ENCODE measurements at regions not wholly inside any gene's neighbourhood (a gene's known extent, or its start where the extent isn't known, plus 50 kb on each side); places are given as distances from the start of the nearest gene placed in this dataset.

GRCh38 chr3:13145826-13146642 is 72.8 kb upstream of the IQSEC1 start:
- intact Hi-C loops (cut with micrococcal nuclease; ENCODE audit: unreplicated experiment), result no loop called here
- SMC1A ChIA-PET (ENCODE audit: uncharacterized antibody, unreplicated experiment), result interaction anchor here (0.6 kb wide), 1 partner anchor 84 kb away, joined by 3 read pairs; no protein-coding TSS in a partner anchor
- Histone ChIP-seq H3K4me1 (ENCODE audit: control insufficient read depth, insufficient read depth, low read length) (no peaks in the 10 kb centered on the region), H3K9me3 (replicated peaks; ENCODE audit: control insufficient read depth, insufficient read depth, low read length) (no peaks in the 10 kb centered on the region; the same call in 2 of the 3 replicates), H3K27me3 (replicated peaks in 1 of 2; ENCODE audit: control insufficient read depth in 2 of 2, insufficient read depth in 2 of 2, low read length in 1 of 2) (no peaks in the 10 kb centered on the region), H2AFZ (ENCODE audit: control insufficient read depth, low read depth, low read length) (no peak overlapping the region), H3K4me3 (no peak overlapping the region), H4K20me1 (ENCODE audit: control insufficient read depth, insufficient read depth) (no peaks in the 10 kb centered on the region), H3K79me2 (ENCODE audit: control insufficient read depth, insufficient read depth, low read length) (no peaks in the 10 kb centered on the region), H3K27ac (ENCODE audit: control insufficient read depth, insufficient read depth) (no peak overlapping the region), H3K9ac (ENCODE audit: control insufficient read depth, insufficient read depth, low read length) (no peak overlapping the region), H3K4me2 (ENCODE audit: control insufficient read depth, insufficient read depth) (no peak overlapping the region), H3K36me3 (ENCODE audit: control insufficient read depth in 2 of 2, insufficient read depth in 2 of 2, low read length in 1 of 2) (no peaks in the 10 kb centered on the region)
- in situ Hi-C loops (cut with MboI), result no loop called here
- CTCF ChIA-PET, result interaction anchor here (0.9 to 2.3 kb wide), 5 partner anchors 10 to 315 kb away, joined by 3 to 16 read pairs (median 3); no protein-coding TSS in a partner anchor
- ATAC-seq (no peak), FAIRE-seq (no peak), DNase-seq (ENCODE audit: low read depth, low spot score) (no peak)
- RAD21 ChIA-PET (ENCODE audit: unreplicated experiment), result interaction anchor here (0.6 to 1.1 kb wide), 6 partner anchors 35 to 306 kb away, joined by 3 to 8 read pairs (median 4); no protein-coding TSS in a partner anchor
- no TSS peak for BruUV-seq (replicated peaks)
- POLR2A ChIA-PET, result no interaction called here
- 46% methylated on average over 16 of the region's 16 CpGs for whole genome bisulfite sequencing (ENCODE audit: insufficient coverage, insufficient replicate concordance, low lambda C conversion rate, missing lambda C conversion rate)
- TF ChIP-seq BMI1 (IDR thresholded peaks at IDR 0.05; ENCODE audit: borderline replicate concordance), result no peak
- no peak for TF ChIP-seq BCL3 (IDR thresholded peaks at IDR 0.05; ENCODE audit: borderline replicate concordance, insufficient read depth, low read depth, low read length, poor library complexity, severe bottlenecking)
- TF ChIP-seq ATF3 (IDR thresholded peaks at IDR 0.05; ENCODE audit: borderline replicate concordance, extremely low read depth, low read depth, low read length), result no peak
- TF ChIP-seq STAT3 (IDR thresholded peaks at IDR 0.05; ENCODE audit: low read depth, low read length), result no peak
- no peak for TF ChIP-seq STAT1 (conservative IDR thresholded peaks at IDR 0.05)
- TF ChIP-seq PAX8 (IDR thresholded peaks at IDR 0.05), result no peak
- no peak for TF ChIP-seq MYB (IDR thresholded peaks at IDR 0.05; ENCODE audit: borderline replicate concordance, low read depth, low read length)
- TF ChIP-seq, protein P1, sequence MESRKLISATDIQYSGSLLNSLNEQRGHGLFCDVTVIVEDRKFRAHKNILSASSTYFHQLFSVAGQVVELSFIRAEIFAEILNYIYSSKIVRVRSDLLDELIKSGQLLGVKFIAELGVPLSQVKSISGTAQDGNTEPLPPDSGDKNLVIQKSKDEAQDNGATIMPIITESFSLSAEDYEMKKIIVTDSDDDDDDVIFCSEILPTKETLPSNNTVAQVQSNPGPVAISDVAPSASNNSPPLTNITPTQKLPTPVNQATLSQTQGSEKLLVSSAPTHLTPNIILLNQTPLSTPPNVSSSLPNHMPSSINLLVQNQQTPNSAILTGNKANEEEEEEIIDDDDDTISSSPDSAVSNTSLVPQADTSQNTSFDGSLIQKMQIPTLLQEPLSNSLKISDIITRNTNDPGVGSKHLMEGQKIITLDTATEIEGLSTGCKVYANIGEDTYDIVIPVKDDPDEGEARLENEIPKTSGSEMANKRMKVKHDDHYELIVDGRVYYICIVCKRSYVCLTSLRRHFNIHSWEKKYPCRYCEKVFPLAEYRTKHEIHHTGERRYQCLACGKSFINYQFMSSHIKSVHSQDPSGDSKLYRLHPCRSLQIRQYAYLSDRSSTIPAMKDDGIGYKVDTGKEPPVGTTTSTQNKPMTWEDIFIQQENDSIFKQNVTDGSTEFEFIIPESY (IDR thresholded peaks at IDR 0.05), result no peak
- TF ChIP-seq TCF3 (IDR thresholded peaks at IDR 0.05; ENCODE audit: borderline replicate concordance, insufficient read depth, low read depth, low read length), result no peak
- TF ChIP-seq, protein P2, sequence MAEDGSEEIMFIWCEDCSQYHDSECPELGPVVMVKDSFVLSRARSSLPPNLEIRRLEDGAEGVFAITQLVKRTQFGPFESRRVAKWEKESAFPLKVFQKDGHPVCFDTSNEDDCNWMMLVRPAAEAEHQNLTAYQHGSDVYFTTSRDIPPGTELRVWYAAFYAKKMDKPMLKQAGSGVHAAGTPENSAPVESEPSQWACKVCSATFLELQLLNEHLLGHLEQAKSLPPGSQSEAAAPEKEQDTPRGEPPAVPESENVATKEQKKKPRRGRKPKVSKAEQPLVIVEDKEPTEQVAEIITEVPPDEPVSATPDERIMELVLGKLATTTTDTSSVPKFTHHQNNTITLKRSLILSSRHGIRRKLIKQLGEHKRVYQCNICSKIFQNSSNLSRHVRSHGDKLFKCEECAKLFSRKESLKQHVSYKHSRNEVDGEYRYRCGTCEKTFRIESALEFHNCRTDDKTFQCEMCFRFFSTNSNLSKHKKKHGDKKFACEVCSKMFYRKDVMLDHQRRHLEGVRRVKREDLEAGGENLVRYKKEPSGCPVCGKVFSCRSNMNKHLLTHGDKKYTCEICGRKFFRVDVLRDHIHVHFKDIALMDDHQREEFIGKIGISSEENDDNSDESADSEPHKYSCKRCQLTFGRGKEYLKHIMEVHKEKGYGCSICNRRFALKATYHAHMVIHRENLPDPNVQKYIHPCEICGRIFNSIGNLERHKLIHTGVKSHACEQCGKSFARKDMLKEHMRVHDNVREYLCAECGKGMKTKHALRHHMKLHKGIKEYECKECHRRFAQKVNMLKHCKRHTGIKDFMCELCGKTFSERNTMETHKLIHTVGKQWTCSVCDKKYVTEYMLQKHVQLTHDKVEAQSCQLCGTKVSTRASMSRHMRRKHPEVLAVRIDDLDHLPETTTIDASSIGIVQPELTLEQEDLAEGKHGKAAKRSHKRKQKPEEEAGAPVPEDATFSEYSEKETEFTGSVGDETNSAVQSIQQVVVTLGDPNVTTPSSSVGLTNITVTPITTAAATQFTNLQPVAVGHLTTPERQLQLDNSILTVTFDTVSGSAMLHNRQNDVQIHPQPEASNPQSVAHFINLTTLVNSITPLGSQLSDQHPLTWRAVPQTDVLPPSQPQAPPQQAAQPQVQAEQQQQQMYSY (CRISPR knock-in tag; IDR thresholded peaks at IDR 0.05), result no peak
- TF ChIP-seq NR2C2 (IDR thresholded peaks at IDR 0.05; ENCODE audit: borderline replicate concordance, control insufficient read depth, insufficient read length, low read depth), result no peak
- no peak for TF ChIP-seq RBBP5 (conservative IDR thresholded peaks at IDR 0.05)
- no peak for TF ChIP-seq SPI1 (IDR thresholded peaks at IDR 0.05; ENCODE audit: borderline replicate concordance, insufficient read depth, low read depth, low read length)
- no peak for TF ChIP-seq SIX5 (IDR thresholded peaks at IDR 0.05; ENCODE audit: low read depth, low read length, severe bottlenecking)
